ENCODE measurements at regions not wholly inside any gene's neighbourhood (a gene's known extent, or its start where the extent isn't known, plus 50 kb on each side); places are given as distances from the start of the nearest gene placed in this dataset.
"Not testable (repeated sequence)": the region's sequence is repeated elsewhere in the genome, so short reads cannot be mapped to it uniquely, and the experiment has no call there.

DNA sequence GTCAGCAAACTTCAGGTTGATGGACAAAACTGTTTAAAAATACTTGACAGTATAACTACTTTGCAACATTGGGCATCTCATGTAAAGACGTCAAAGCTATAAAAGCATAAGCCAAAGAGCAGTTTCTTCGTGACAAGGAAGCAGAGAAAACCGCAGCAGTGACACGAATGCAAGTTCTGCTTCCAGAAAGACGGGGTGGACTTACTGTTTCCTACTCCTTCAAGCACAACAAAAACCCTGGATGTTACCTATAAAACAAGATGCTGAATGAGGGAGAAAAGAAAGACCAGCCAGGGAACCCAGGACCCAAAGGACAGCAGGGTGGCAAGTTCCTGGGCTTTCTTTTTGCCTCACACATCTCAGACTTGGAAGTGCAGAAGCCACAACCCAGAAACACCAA lies 98.0 kb downstream of the DLL1 start:
- H3K4me3 ChIP-seq (replicated peaks; ENCODE audit: low read depth, low read length), result no peak overlapping the region
- TF ChIP-seq, protein P1, sequence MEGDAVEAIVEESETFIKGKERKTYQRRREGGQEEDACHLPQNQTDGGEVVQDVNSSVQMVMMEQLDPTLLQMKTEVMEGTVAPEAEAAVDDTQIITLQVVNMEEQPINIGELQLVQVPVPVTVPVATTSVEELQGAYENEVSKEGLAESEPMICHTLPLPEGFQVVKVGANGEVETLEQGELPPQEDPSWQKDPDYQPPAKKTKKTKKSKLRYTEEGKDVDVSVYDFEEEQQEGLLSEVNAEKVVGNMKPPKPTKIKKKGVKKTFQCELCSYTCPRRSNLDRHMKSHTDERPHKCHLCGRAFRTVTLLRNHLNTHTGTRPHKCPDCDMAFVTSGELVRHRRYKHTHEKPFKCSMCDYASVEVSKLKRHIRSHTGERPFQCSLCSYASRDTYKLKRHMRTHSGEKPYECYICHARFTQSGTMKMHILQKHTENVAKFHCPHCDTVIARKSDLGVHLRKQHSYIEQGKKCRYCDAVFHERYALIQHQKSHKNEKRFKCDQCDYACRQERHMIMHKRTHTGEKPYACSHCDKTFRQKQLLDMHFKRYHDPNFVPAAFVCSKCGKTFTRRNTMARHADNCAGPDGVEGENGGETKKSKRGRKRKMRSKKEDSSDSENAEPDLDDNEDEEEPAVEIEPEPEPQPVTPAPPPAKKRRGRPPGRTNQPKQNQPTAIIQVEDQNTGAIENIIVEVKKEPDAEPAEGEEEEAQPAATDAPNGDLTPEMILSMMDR (IDR thresholded peaks at IDR 0.05; ENCODE audit: low read length, missing control alignments), result no peak
- DNase-seq (ENCODE audit: low read depth), result no peak

DNA sequence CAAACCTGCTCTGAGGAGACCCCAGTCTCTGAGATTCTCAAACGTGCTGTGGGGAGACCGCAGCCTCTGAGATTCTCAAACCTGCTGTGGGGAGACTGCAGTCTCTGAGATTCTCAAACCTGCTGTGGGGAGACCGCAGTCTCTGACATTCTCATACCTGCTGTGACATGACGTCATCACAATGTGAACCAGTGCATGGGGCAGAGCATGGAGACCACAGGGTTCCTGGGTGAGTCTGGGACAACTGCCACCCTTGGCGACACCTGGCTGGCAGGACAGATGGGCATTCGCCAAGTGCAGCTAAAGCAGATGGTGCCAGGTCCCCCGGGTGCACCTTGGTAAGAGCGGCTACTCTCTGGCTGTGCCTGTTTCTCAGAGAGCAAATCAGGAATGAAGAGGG lies 98.8 kb downstream of the DLL1 start:
- H3K4me3 ChIP-seq (replicated peaks; ENCODE audit: low read depth, low read length); DNase-seq (ENCODE audit: low read depth): not testable (repeated sequence)

DNA sequence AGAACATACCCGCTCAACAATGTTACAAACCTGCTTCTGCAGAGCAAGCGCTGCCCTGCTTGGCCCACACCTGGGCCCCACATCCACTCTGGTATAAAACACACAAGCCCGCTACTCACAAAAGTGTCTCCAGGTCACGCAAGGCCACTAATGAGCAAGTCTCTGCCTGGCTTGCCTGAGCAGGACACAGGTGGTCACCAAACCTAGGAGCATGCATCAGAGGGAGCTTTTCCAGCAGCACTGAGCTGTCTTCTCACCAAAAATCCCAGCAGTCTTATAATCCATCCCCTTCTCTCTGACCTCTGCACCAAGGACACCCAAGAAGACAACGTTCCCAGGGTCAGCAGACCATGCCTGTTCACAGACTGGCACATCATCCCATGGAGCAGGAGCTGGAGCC lies 100.8 kb downstream of the DLL1 start:
- no peak overlapping the region for H3K4me3 ChIP-seq (replicated peaks; ENCODE audit: low read depth, low read length)
- no peak for DNase-seq (ENCODE audit: low read depth)
- TF ChIP-seq, protein P1 (IDR thresholded peaks at IDR 0.05; ENCODE audit: low read length, missing control alignments), result no peak

DNA sequence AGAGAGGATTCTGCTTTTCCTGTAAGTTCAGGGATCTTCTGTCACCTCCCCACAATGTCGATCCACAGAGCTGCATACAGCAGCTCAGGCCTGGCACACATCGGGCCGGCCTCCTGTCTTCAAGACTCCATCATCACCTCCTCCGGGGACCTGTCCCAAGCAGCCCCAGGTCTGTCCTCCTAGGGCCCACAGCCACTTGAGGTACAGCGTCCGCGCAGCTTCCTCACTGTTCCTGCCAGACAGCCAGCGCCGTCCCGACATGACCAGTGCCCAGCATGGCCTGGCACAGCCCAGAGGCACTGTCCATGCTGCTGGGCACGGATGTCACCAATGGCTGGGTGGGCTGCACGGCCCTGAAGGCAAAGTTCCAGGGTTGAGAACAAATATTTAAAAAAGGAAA lies 101.6 kb downstream of the DLL1 start:
- TF ChIP-seq, protein P1 (IDR thresholded peaks at IDR 0.05; ENCODE audit: low read length, missing control alignments), result no peak
- DNase-seq (ENCODE audit: low read depth), result no peak
- no peak overlapping the region for H3K4me3 ChIP-seq (replicated peaks; ENCODE audit: low read depth, low read length)

DNA sequence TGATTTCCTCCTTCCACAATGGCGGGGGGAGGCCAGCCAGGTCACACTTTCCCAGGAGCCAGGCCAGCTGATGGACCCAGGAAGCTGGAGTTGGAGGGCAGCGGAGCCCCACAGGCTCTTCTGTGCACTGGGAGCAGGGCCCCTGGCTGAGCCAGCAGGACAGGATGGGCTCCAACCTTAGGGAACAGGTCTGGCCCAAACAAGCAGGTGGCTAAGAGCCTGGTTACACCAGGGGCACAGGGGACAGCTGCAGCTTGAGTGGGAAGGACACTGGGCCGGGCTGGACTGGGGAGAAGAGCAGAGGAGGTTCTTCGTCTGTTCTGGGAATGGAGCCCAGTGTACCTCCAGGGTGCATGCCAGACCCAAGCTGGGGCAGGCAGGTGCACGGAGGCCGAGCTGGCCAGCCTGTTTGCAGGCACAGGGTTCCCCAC lies 102.3 kb downstream of the DLL1 start:
- no peak for DNase-seq (ENCODE audit: low read depth)
- H3K4me3 ChIP-seq (replicated peaks; ENCODE audit: low read depth, low read length), result no peak overlapping the region
- TF ChIP-seq, protein P1 (IDR thresholded peaks at IDR 0.05; ENCODE audit: low read length, missing control alignments), result no peak

DNA sequence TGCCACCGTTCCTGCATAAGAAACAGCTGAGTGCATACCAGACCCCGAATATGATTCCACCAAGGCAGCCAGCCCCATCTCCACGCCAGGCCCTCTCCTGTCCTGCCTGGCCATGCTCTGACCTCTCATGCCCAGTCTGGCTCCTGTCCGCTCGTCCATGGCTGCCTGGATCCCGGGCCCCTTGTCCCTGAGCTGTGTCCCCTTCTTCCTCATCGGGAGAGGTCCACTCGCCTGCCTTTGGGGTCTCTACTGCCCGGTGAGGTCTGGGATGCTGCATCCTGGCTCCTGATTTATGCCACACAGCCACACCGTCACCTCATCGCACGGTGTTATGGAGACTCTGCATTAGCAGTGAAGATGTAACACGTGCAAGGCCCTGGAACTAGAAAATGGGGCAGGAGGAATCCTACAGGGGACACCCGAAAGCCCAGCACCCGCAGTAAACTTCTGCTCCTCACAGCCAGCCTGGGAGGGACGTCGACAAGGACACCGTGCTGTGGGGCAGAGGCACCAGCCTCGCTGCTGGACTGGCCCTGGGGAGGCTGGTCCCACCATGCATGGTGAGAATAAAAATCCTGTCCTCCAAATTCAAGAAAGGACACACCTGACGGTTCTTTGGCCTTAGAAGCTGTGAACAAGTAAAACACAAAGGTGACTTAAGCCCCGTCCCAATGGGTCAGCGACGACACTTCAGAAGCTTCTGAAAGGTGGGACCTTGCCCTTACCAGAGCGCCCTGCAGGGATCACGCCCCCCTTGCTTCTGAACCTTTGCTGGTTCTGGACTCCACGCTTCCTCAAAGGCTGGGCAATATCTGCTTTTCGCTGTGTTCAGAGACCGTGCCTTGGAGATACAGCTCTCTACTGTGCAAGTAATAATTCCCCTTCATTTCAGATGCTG lies 103.0 kb downstream of the DLL1 start:
- DNase-seq (ENCODE audit: low read depth), result no peak
- no peak overlapping the region for H3K4me3 ChIP-seq (replicated peaks; ENCODE audit: low read depth, low read length)
- TF ChIP-seq, protein P1 (IDR thresholded peaks at IDR 0.05; ENCODE audit: low read length, missing control alignments), result no peak

DNA sequence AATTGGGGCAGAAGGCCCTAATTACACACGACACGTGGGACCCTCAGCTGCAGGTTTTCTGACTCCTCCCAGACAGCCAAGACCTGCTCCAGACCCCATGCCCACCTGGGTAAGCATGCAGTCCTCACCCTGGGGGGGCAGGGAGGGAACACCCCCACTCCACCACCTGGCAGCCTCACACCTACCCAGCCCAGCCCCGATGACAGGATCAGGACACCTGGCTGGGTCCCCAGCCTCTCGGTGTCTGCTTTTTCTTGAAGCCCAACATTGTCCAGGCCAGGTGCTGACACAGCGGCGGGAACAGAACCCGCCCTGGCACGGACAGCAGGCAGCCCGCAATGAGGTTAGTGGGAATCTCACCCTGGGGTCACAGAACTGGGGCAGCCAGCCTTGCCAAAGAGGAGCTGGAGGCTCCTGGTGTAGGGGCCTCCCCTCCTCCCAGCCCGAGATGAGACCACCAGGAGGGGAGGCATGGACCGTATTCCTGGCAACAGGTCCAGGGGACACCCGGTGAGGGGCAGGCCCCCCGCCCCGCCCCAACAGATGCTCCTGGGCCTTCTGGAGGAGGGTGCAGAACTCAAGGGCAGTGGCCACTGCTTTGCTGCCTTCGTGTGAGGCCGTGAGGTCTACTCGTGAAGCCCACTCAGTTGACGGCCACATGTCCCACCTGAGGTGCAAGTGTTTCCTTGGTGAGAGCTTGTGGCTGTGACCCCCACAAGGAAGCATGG lies 103.8 kb downstream of the DLL1 start:
- TF ChIP-seq, protein P1 (IDR thresholded peaks at IDR 0.05; ENCODE audit: low read length, missing control alignments), result no peak
- no peak overlapping the region for H3K4me3 ChIP-seq (replicated peaks; ENCODE audit: low read depth, low read length)
- no peak for DNase-seq (ENCODE audit: low read depth)

Data from fibroblast of pulmonary artery (primary cell).